DOHH2 (cell line): ENCODE measurements at regions not wholly inside any gene's neighbourhood (a gene's known extent, or its start where the extent isn't known, plus 50 kb on each side); places are given as distances from the start of the nearest gene placed in this dataset.

ENCODE experiments used
- H3F3A ChIP-seq: fragments of 200-600 bp; sonication (generic), shearing (Covaris generic); 2 replicates; pipeline ENCODE4 v1.6.0; 2016; ENCODE audit warnings: antibody characterized with exemption, mild to moderate bottlenecking; ENCODE audit not compliant: control insufficient read depth, insufficient read depth
- H3K27ac ChIP-seq: fragments of 200-600 bp; sonication (generic); 2 replicates; pipeline ENCODE4 v1.5.1; 2014; ENCODE audit warnings: low read depth, mild to moderate bottlenecking, low read length, moderate library complexity
- H3K27me3 ChIP-seq: fragments of 200-600 bp; sonication (generic); 2 replicates; pipeline ENCODE4 v1.6.1; 2014; ENCODE audit warnings: mild to moderate bottlenecking, low read length, mixed read lengths; ENCODE audit not compliant: control insufficient read depth
- H3K36me3 ChIP-seq: fragments of 200-600 bp; sonication (generic); 2 replicates; pipeline ENCODE4 v1.6.1; 2014; ENCODE audit warnings: mild to moderate bottlenecking, low read length, moderate library complexity, mixed read lengths; ENCODE audit not compliant: control insufficient read depth
- H3K4me1 ChIP-seq: fragments of 200-600 bp; sonication (generic); 2 replicates; pipeline ENCODE4 v1.6.1; 2014; ENCODE audit warnings: mild to moderate bottlenecking, low read length, mixed read lengths; ENCODE audit not compliant: control insufficient read depth
- H3K4me2 ChIP-seq: fragments of 200-600 bp; sonication (generic); 2 replicates; pipeline ENCODE4 v1.6.0; 2014; ENCODE audit warnings: mild to moderate bottlenecking, low read length, moderate library complexity
- H3K4me3 ChIP-seq: fragments of 200-600 bp; sonication (generic); 2 replicates; pipeline ENCODE4 v1.5.1; 2014; ENCODE audit warnings: mild to moderate bottlenecking, low read length, mixed read lengths
- H3K79me2 ChIP-seq: fragments of 200-600 bp; sonication (generic); 2 replicates; pipeline ENCODE4 v1.6.1; 2014; ENCODE audit warnings: mild to moderate bottlenecking, low read length, mixed read lengths; ENCODE audit not compliant: control insufficient read depth
- H3K9me2 ChIP-seq: fragments of 200-600 bp; sonication (generic); replicated peaks from 2 replicates; pipeline ENCODE4 v1.6.1; 2014; ENCODE audit warnings: mild to moderate bottlenecking, low read length, mixed read lengths; ENCODE audit not compliant: control insufficient read depth
- H3K9me3 ChIP-seq: fragments of 200-600 bp; sonication (generic); 2 replicates; pipeline ENCODE4 v1.6.1; 2014; ENCODE audit warnings: antibody characterized with exemption, low read length, mixed read lengths; ENCODE audit not compliant: control insufficient read depth, insufficient read depth
- H4K20me1 ChIP-seq: fragments of 200-600 bp; sonication (generic); 2 replicates; pipeline ENCODE4 v1.6.0; 2014; ENCODE audit warnings: low read depth, mild to moderate bottlenecking, antibody characterized with exemption, low read length, moderate library complexity; ENCODE audit not compliant: control insufficient read depth, insufficient read depth
- CTCF ChIP-seq: fragments of 200-600 bp; sonication (generic); IDR thresholded peaks from one replicate; pipeline ENCODE4 v1.5.1; 2014; ENCODE audit warnings: antibody characterized with exemption, mild to moderate bottlenecking, low read depth, low read length; ENCODE audit not compliant: poor library complexity, severe bottlenecking
- EZH2phosphoT487 ChIP-seq: fragments of 200-600 bp; sonication (generic); IDR thresholded peaks from 2 replicates; pipeline ENCODE4 v1.6.1; 2017; ENCODE audit warnings: borderline replicate concordance, mild to moderate bottlenecking, antibody characterized with exemption, low read length, moderate library complexity, mixed read lengths

GRCh38 chr4:186927624-186928023 is 204.0 kb upstream of the FAT1 start:
- TF ChIP-seq EZH2phosphoT487 = no peak
- TF ChIP-seq CTCF = no peak
- H3K4me3 ChIP-seq = no peak overlapping the region
- H3K27ac ChIP-seq = no peak overlapping the region
- H3K27me3 ChIP-seq = no peaks in the 10 kb centered on the region
- H3K4me1 ChIP-seq = no peaks in the 10 kb centered on the region
- no peaks in the 10 kb centered on the region for H3K9me2 ChIP-seq
- H3K79me2 ChIP-seq = no peaks in the 10 kb centered on the region
- no peaks in the 10 kb centered on the region for H3K9me3 ChIP-seq
- H4K20me1 ChIP-seq = no peaks in the 10 kb centered on the region
- no peaks in the 10 kb centered on the region for H3F3A ChIP-seq
- H3K36me3 ChIP-seq = no peaks in the 10 kb centered on the region
- no peak overlapping the region for H3K4me2 ChIP-seq

- H3K4me2 ChIP-seq = no peak overlapping the region
- no peaks in the 10 kb centered on the region for H3K27me3 ChIP-seq
- no peaks in the 10 kb centered on the region for H4K20me1 ChIP-seq
- H3K9me3 ChIP-seq = no peaks in the 10 kb centered on the region
- no peaks in the 10 kb centered on the region for H3K36me3 ChIP-seq
- no peaks in the 10 kb centered on the region for H3F3A ChIP-seq
- no peak overlapping the region for H3K4me3 ChIP-seq
- H3K79me2 ChIP-seq = no peaks in the 10 kb centered on the region
- H3K27ac ChIP-seq = no peak overlapping the region
- H3K9me2 ChIP-seq = no peaks in the 10 kb centered on the region
- H3K4me1 ChIP-seq = no peaks in the 10 kb centered on the region
- TF ChIP-seq CTCF (no peak), EZH2phosphoT487 (no peak)
Measured at GRCh38 chr4:186930024-186930423, 206.4 kb upstream of the FAT1 start.

- Histone ChIP-seq H3K9me2 (no peaks in the 10 kb centered on the region), H3K4me3 (no peak overlapping the region), H3K4me2 (no peak overlapping the region), H3K27ac (no peak overlapping the region), H3K27me3 (no peaks in the 10 kb centered on the region), H3K36me3 (no peaks in the 10 kb centered on the region), H3K79me2 (no peaks in the 10 kb centered on the region), H3F3A (no peaks in the 10 kb centered on the region), H3K9me3 (no peaks in the 10 kb centered on the region), H4K20me1 (no peaks in the 10 kb centered on the region), H3K4me1 (no peaks in the 10 kb centered on the region)
- TF ChIP-seq EZH2phosphoT487 (no peak), CTCF (no peak)
Measured at GRCh38 chr4:186931519-186931918, 207.9 kb upstream of the FAT1 start.

GRCh38 chr4:186932196-186932595 is 208.5 kb upstream of the FAT1 start:
- no peaks in the 10 kb centered on the region for H3K4me1 ChIP-seq
- H3K79me2 ChIP-seq = no peaks in the 10 kb centered on the region
- no peaks in the 10 kb centered on the region for H3K9me2 ChIP-seq
- no peaks in the 10 kb centered on the region for H3F3A ChIP-seq
- H3K27ac ChIP-seq = no peak overlapping the region
- no peak overlapping the region for H3K4me2 ChIP-seq
- H4K20me1 ChIP-seq = no peaks in the 10 kb centered on the region
- no peaks in the 10 kb centered on the region for H3K27me3 ChIP-seq
- no peaks in the 10 kb centered on the region for H3K36me3 ChIP-seq
- no peaks in the 10 kb centered on the region for H3K9me3 ChIP-seq
- no peak overlapping the region for H3K4me3 ChIP-seq
- TF ChIP-seq EZH2phosphoT487 (no peak), CTCF (no peak)
